Fibroblast of the aortic adventitia (primary cell): ENCODE measurements at regions not wholly inside any gene's neighbourhood (a gene's known extent, or its start where the extent isn't known, plus 50 kb on each side); places are given as distances from the start of the nearest gene placed in this dataset.
"Not testable (repeated sequence)": the region's sequence is repeated elsewhere in the genome, so short reads cannot be mapped to it uniquely, and the experiment has no call there.

Source experiments
- DNase-seq: peaks from one replicate; pipeline ENCODE4 v3.0.0-alpha.2; 2010; ENCODE audit warnings: low read depth
- H3K4me3 ChIP-seq: 2 replicates; pipeline ENCODE4 v1.5.1; 2011; ENCODE audit warnings: low read depth, mild to moderate bottlenecking, control low read depth, low read length, moderate library complexity
- TF ChIP-seq, protein P1 (sequence below): IDR thresholded peaks from 2 replicates; pipeline ENCODE4 v1.5.1; 2011; ENCODE audit warnings: mild to moderate bottlenecking, low read length, control low read depth, inconsistent platforms; ENCODE audit not compliant: insufficient read depth

DNA sequence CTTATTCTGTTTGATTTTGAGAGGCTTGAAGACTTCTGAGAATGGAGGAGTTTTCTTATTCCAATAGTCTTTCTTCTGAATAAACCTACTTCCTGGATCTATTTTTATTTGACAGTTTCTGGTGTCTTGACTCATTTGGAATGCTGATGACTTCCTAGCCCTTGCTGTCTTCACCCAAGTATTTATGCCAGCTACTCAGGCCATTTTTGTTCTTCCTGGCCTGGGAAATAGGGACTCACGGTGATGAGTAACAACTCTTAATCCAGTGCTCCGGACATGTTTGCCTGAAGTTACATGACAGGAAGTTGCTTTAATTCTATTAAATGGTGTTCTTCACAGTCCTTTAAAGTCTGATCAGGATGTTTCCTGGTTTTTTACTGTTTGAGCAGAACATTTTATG, 272.1 kb upstream of the EYS start:
- TF ChIP-seq, protein P1, sequence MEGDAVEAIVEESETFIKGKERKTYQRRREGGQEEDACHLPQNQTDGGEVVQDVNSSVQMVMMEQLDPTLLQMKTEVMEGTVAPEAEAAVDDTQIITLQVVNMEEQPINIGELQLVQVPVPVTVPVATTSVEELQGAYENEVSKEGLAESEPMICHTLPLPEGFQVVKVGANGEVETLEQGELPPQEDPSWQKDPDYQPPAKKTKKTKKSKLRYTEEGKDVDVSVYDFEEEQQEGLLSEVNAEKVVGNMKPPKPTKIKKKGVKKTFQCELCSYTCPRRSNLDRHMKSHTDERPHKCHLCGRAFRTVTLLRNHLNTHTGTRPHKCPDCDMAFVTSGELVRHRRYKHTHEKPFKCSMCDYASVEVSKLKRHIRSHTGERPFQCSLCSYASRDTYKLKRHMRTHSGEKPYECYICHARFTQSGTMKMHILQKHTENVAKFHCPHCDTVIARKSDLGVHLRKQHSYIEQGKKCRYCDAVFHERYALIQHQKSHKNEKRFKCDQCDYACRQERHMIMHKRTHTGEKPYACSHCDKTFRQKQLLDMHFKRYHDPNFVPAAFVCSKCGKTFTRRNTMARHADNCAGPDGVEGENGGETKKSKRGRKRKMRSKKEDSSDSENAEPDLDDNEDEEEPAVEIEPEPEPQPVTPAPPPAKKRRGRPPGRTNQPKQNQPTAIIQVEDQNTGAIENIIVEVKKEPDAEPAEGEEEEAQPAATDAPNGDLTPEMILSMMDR, result no peak
- DNase-seq, result no peak
- no peak overlapping the region for H3K4me3 ChIP-seq

- DNase-seq, result not testable (repeated sequence)
Observed at GRCh38 chr6:65971252-65971651, 264.2 kb upstream of the EYS start.

DNA sequence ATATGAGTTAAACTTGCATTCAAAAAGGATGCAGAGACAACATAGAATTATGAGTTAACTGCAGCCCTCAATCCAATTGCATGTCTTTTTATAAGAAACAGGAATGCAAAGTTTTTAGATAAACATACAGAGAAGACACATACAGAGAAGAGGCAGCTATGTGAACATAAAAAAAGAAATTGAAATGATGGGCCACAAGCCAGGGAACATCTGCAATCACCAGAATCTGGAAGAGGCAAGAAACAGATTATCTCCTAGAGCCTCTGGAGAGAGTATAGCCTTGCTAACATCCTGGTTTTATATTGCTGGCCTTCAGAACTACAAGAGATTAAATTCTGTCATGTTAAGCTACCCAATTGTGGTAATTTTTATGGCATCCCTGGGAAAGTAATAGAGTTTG, 257.2 kb upstream of the EYS start:
- no peak overlapping the region for H3K4me3 ChIP-seq
- DNase-seq, result no peak
- TF ChIP-seq, protein P1, result no peak

More at GRCh38 chr6:65971252-65971651, 264.2 kb upstream of the EYS start:
- H3K4me3 ChIP-seq, result not testable (repeated sequence)

GRCh38 chr6:65955034-65955433, 248.0 kb upstream of the EYS start:
- no peak for DNase-seq
- TF ChIP-seq, protein P1, result no peak
- H3K4me3 ChIP-seq, result no peak overlapping the region

DNA sequence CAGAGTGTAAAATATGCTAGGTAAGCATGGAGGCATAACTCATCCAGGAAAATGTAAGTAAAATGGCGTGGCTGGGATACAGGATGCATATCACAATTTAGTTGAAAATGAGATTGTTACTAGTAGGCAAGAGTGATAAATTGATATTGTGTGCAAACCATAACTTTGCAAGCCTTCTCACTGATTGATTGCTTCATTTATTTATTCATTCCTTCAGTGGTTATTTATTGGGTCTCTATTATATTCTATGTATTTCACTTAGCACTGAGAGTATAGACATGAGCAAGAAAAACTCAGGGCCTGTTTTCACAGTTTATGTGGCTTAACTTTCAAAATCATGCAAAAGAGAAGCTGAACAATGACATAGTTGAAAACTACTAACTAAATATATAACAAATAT, 241.0 kb upstream of the EYS start:
- no peak overlapping the region for H3K4me3 ChIP-seq
- TF ChIP-seq, protein P1, result no peak
- DNase-seq, result no peak

DNA sequence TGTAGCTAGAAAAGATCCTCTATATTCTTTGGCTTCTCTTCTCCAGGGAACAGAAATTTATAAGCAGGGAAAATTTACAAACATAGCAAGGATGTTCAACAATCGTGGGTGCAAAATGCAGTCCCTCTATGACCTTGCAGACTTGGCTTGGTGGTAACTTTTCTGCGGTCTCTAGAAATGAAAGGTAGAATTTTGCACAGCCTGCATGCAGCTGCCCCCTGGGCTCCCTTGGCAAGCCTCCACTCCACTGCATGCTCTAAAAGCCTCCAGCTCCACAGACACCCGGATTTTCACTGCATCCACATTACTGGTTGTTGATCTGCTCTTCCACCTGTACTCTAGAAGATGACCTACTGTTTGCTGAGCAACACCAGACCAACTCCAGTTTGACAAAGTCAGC, 236.5 kb upstream of the EYS start:
- TF ChIP-seq, protein P1, result no peak
- DNase-seq, result no peak
- H3K4me3 ChIP-seq, result no peak overlapping the region

DNA sequence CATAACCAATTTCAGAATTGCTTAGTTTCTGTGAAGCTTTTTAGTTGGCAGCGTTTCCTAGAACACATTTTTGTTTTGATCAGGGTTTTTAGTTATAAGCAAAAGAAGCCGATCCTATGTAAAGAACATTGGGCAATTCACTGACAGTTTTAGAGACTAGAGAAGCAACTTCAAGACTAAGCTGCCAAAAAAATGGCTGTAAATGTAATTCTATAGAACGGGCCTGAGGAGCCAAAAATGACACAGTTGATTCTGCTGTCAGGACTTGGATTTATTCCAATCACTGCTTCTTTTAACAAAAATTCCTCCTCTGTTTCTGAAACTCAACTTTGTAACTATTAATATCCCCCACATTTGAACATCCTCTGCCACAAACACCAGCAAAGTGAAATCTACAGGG, 236.0 kb upstream of the EYS start:
- no peak overlapping the region for H3K4me3 ChIP-seq
- no peak for DNase-seq
- TF ChIP-seq, protein P1, result no peak

- no peak for DNase-seq
- TF ChIP-seq, protein P1, result no peak
- H3K4me3 ChIP-seq, result no peak overlapping the region
Observed at GRCh38 chr6:65938000-65938399, 231.0 kb upstream of the EYS start.
